H9 (cell line): ENCODE measurements at regions not wholly inside any gene's neighbourhood (a gene's known extent, or its start where the extent isn't known, plus 50 kb on each side); places are given as distances from the start of the nearest gene placed in this dataset.

Source experiments
- DNase-seq: peaks from one replicate; pipeline ENCODE4 v3.0.0-alpha.2; 2017
- H2AFZ ChIP-seq: one replicate; pipeline ENCODE4 v1.6.1; 2013; ENCODE audit warnings: mild to moderate bottlenecking, low read length, control low read depth, moderate library complexity
- H2AK5ac ChIP-seq: 2 replicates; pipeline ENCODE4 v1.6.1; 2013; ENCODE audit warnings: low read length, control low read depth, mixed read lengths; ENCODE audit not compliant: insufficient read length
- H2BK120ac ChIP-seq: one replicate; pipeline ENCODE4 v1.6.1; 2013; ENCODE audit warnings: low read depth, mild to moderate bottlenecking, low read length, control low read depth, inconsistent platforms; ENCODE audit not compliant: poor library complexity, severe bottlenecking
- H2BK12ac ChIP-seq: 2 replicates; pipeline ENCODE4 v1.6.1; 2013; ENCODE audit warnings: low read length, control low read depth, mixed read lengths, low read depth; ENCODE audit not compliant: insufficient read length
- H2BK15ac ChIP-seq: 2 replicates; pipeline ENCODE4 v1.6.1; 2013; ENCODE audit warnings: low read depth, low read length, control low read depth
- H2BK20ac ChIP-seq: one replicate; pipeline ENCODE4 v1.6.1; 2013; ENCODE audit warnings: low read depth, mild to moderate bottlenecking, low read length, control low read depth, inconsistent platforms; ENCODE audit not compliant: poor library complexity, severe bottlenecking
- H2BK5ac ChIP-seq: 2 replicates; pipeline ENCODE4 v1.6.1; 2013; ENCODE audit warnings: low read length, control low read depth, mixed read lengths; ENCODE audit not compliant: insufficient read length
- H3K14ac ChIP-seq: 2 replicates; pipeline ENCODE4 v1.6.1; 2013; ENCODE audit warnings: low read length, control low read depth; ENCODE audit not compliant: insufficient read depth
- H3K18ac ChIP-seq: 2 replicates; pipeline ENCODE4 v1.6.1; 2013; ENCODE audit warnings: low read depth, mild to moderate bottlenecking, mixed read lengths, low read length, control low read depth; ENCODE audit not compliant: insufficient read length
- H3K23ac ChIP-seq: 2 replicates; pipeline ENCODE4 v1.6.1; 2013; ENCODE audit warnings: low read length, control low read depth, mixed read lengths, low read depth; ENCODE audit not compliant: insufficient read length
- H3K23me2 ChIP-seq: 2 replicates; pipeline ENCODE4 v1.6.1; 2013; ENCODE audit warnings: low read depth, mild to moderate bottlenecking, mixed read lengths, low read length, control low read depth; ENCODE audit not compliant: insufficient read length, poor library complexity, severe bottlenecking
- H3K27ac ChIP-seq: 2 replicates; pipeline ENCODE4 v1.5.1; 2013; ENCODE audit warnings: low read length, control low read depth, mixed read lengths, low read depth; ENCODE audit not compliant: insufficient read length
- H3K27me3 ChIP-seq: 2 replicates; pipeline ENCODE4 v1.6.1; 2013; ENCODE audit warnings: low read length, control low read depth, inconsistent platforms; ENCODE audit not compliant: insufficient read depth
- H3K4ac ChIP-seq: 2 replicates; pipeline ENCODE4 v1.6.1; 2013; ENCODE audit warnings: low read depth, mild to moderate bottlenecking, control low read depth, inconsistent platforms, low read length, moderate library complexity
- H3K4me1 ChIP-seq: 2 replicates; pipeline ENCODE4 v1.6.1; 2013; ENCODE audit warnings: low read length, control low read depth, inconsistent platforms; ENCODE audit not compliant: insufficient read depth
- H3K4me2 ChIP-seq: 2 replicates; pipeline ENCODE4 v1.6.1; 2013; ENCODE audit warnings: low read length, control low read depth, mixed read lengths; ENCODE audit not compliant: insufficient read length, insufficient read depth
- H3K56ac ChIP-seq: 2 replicates; pipeline ENCODE4 v1.6.1; 2013; ENCODE audit warnings: low read depth, mild to moderate bottlenecking, mixed read lengths, low read length, control low read depth; ENCODE audit not compliant: insufficient read length
- H3K79me1 ChIP-seq: 2 replicates; pipeline ENCODE4 v1.6.1; 2013; ENCODE audit warnings: low read depth, mild to moderate bottlenecking, moderate library complexity, low read length, control low read depth, inconsistent platforms; ENCODE audit not compliant: insufficient read depth, poor library complexity, severe bottlenecking
- H3K79me2 ChIP-seq: 2 replicates; pipeline ENCODE4 v1.6.1; 2013; ENCODE audit warnings: low read length, control low read depth, inconsistent platforms; ENCODE audit not compliant: insufficient read depth
- H3K9ac ChIP-seq: 2 replicates; pipeline ENCODE4 v1.6.1; 2013; ENCODE audit warnings: low read length, control low read depth, mixed read lengths; ENCODE audit not compliant: insufficient read length; ENCODE audit errors: extremely low read depth
- H3K9me3 ChIP-seq: one replicate; pipeline ENCODE4 v1.6.1; 2013; ENCODE audit warnings: low read depth, low read length, inconsistent platforms; ENCODE audit not compliant: control insufficient read depth
- H3T11ph ChIP-seq: one replicate; pipeline ENCODE4 v1.6.1; 2013; ENCODE audit warnings: mild to moderate bottlenecking, low read length, control low read depth, inconsistent platforms
- H4K20me1 ChIP-seq: one replicate; pipeline ENCODE4 v1.6.1; 2013; ENCODE audit not compliant: control insufficient read depth, insufficient read length, insufficient read depth
- H4K5ac ChIP-seq: 2 replicates; pipeline ENCODE4 v1.6.1; 2013; ENCODE audit warnings: low read depth, mild to moderate bottlenecking, mixed read lengths, low read length, control low read depth; ENCODE audit not compliant: insufficient read length
- H4K8ac ChIP-seq: replicated peaks from 2 replicates; pipeline ENCODE4 v1.6.1; 2013; ENCODE audit warnings: low read length, control low read depth, mixed read lengths, low read depth; ENCODE audit not compliant: insufficient read length
- H4K91ac ChIP-seq: 2 replicates; pipeline ENCODE4 v1.6.1; 2013; ENCODE audit warnings: low read depth, mild to moderate bottlenecking, moderate library complexity, mixed read lengths, low read length, control low read depth; ENCODE audit not compliant: insufficient read length
- H3K27ac Mint-ChIP-seq, 3 experiments: 2 replicates in 2 of 3; 3 replicates in 1 of 3; pipeline ENCODE4 v1.8.0; 2020 to 2021; ENCODE audit warnings: mixed read lengths in 3 of 3, mild to moderate bottlenecking in 1 of 3, moderate library complexity in 1 of 3
- H3K27me3 Mint-ChIP-seq: 2 replicates; pipeline ENCODE4 v1.8.0; 2021; ENCODE audit warnings: low read depth, mild to moderate bottlenecking, moderate library complexity, mixed read lengths
- H3K36me3 Mint-ChIP-seq, 3 experiments: 2 replicates in 2 of 3; 3 replicates in 1 of 3; pipeline ENCODE4 v1.8.0; 2020 to 2021; ENCODE audit warnings: low read depth in 3 of 3, mixed read lengths in 3 of 3; ENCODE audit not compliant: insufficient read depth in 1 of 3
- H3K4me1 Mint-ChIP-seq, 2 experiments: 2 replicates each; pipeline ENCODE4 v1.8.0; 2020; ENCODE audit warnings: mixed read lengths in 2 of 2
- H3K4me3 Mint-ChIP-seq, 2 experiments: 2 replicates in 1 of 2; 3 replicates in 1 of 2; pipeline ENCODE4 v1.8.0; 2020 to 2021; ENCODE audit warnings: mild to moderate bottlenecking in 2 of 2, mixed read lengths in 2 of 2, moderate library complexity in 1 of 2
- H3K9me3 Mint-ChIP-seq, 2 experiments: 2 replicates in 1 of 2; 3 replicates in 1 of 2; pipeline ENCODE4 v1.8.0; 2020; ENCODE audit warnings: mild to moderate bottlenecking in 2 of 2, mixed read lengths in 2 of 2, moderate library complexity in 1 of 2
- CTCF ChIP-seq: fragments of 200-600 bp; sonication (generic); conservative IDR thresholded peaks from 3 replicates; pipeline ENCODE4 v1.8.0; 2021; ENCODE audit warnings: antibody characterized with exemption, mild to moderate bottlenecking
- WGBS: extraction: QIAGEN DNeasy Blood & Tissue Kit; methylation state at CpG from one replicate; pipeline ENCODE4 v1.1.7; 2013; ENCODE audit warnings: missing lambda C conversion rate, low lambda C conversion rate, mixed read lengths; ENCODE audit not compliant: insufficient read length; ENCODE audit errors: extremely low coverage; 5-methylcytosine and 5-hydroxymethylcytosine counted together

GRCh38 chr22:22084089-22084711 is 101.6 kb upstream of the TOP3B start:
- Histone ChIP-seq H2AK5ac (no peak overlapping the region), H3K23ac (no peak overlapping the region), H4K5ac (no peak overlapping the region), H2BK12ac (no peak overlapping the region), H3K79me2 (no peaks in the 10 kb centered on the region), H2BK20ac (no peak overlapping the region), H3K27ac (no peak overlapping the region), H3T11ph (no peak overlapping the region), H4K20me1 (no peaks in the 10 kb centered on the region), H3K56ac (no peak overlapping the region), H2BK15ac (no peak overlapping the region), H4K8ac (no peak overlapping the region), H3K9ac (no peak overlapping the region), H3K14ac (no peak overlapping the region), H3K18ac (no peak overlapping the region), H2BK120ac (no peak overlapping the region), H2BK5ac (no peak overlapping the region), H3K9me3 (no peaks in the 10 kb centered on the region), H3K4ac (no peak overlapping the region), H3K4me2 (no peak overlapping the region), H4K91ac (no peak overlapping the region), H3K27me3 (peaks cover 87% of the 10 kb centered on the region), H3K4me1 (no peaks in the 10 kb centered on the region), H3K79me1 (no peaks in the 10 kb centered on the region), H2AFZ (no peak overlapping the region), H3K23me2 (no peaks in the 10 kb centered on the region)
- H3K4me3 Mint-ChIP-seq = no peak overlapping the region
- no peaks in the 10 kb centered on the region for H3K36me3 Mint-ChIP-seq
- peaks cover 100% of the 10 kb centered on the region for H3K27me3 Mint-ChIP-seq
- TF ChIP-seq CTCF = no peak
- no CpG with 5 or more reads among the region's 4 CpGs for WGBS
- no peak for DNase-seq
- no peak overlapping the region for H3K27ac Mint-ChIP-seq
- H3K9me3 Mint-ChIP-seq = no peaks in the 10 kb centered on the region
- no peaks in the 10 kb centered on the region for H3K4me1 Mint-ChIP-seq
